Cardiac fibroblast (primary cell): ENCODE measurements at regions not wholly inside any gene's neighbourhood (a gene's known extent, or its start where the extent isn't known, plus 50 kb on each side); places are given as distances from the start of the nearest gene placed in this dataset.
"Not testable (repeated sequence)": the region's sequence is repeated elsewhere in the genome, so short reads cannot be mapped to it uniquely, and the experiment has no call there.

Experiments
- DNase-seq, 2 donors: peaks; one replicate each; pipeline versions ENCODE4 v3.0.0 to v3.0.0-alpha.2; 2010; ENCODE audit warnings: low read depth in 2 of 2
- H3K4me3 ChIP-seq, 2 donors: replicated peaks in 1 of 2; 1 replicate in 1 of 2; 2 replicates in 1 of 2; pipeline ENCODE4 v1.5.1; 2011; ENCODE audit warnings: low read depth in 2 of 2, low read length in 2 of 2, mild to moderate bottlenecking in 2 of 2, moderate library complexity in 1 of 2
- TF ChIP-seq, protein P1 (sequence below): IDR thresholded peaks from one replicate; pipeline ENCODE4 v1.5.1; 2011; ENCODE audit warnings: low read depth, mild to moderate bottlenecking, low read length, inconsistent platforms

DNA sequence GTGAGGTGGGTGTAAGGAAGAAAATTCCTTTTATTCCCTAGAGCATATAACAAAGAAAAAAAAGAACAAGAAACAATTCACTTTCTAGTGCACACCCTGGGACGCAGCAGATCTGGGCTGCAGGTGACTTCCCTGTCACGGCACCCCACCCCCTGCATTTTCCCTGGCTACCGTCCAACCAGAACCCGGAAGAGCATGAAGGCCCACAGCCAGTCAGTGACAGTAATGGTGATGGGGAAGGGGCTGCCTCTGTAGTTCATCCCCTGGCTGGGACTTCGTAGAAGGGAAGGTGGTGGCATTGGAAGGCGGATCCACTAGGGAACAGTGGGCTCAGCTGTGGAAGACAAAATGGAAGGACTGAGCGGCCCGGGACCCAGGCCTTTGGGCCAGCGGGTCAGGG lies 236.7 kb downstream of the BUB3 start:
- TF ChIP-seq, protein P1, sequence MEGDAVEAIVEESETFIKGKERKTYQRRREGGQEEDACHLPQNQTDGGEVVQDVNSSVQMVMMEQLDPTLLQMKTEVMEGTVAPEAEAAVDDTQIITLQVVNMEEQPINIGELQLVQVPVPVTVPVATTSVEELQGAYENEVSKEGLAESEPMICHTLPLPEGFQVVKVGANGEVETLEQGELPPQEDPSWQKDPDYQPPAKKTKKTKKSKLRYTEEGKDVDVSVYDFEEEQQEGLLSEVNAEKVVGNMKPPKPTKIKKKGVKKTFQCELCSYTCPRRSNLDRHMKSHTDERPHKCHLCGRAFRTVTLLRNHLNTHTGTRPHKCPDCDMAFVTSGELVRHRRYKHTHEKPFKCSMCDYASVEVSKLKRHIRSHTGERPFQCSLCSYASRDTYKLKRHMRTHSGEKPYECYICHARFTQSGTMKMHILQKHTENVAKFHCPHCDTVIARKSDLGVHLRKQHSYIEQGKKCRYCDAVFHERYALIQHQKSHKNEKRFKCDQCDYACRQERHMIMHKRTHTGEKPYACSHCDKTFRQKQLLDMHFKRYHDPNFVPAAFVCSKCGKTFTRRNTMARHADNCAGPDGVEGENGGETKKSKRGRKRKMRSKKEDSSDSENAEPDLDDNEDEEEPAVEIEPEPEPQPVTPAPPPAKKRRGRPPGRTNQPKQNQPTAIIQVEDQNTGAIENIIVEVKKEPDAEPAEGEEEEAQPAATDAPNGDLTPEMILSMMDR = no peak
- DNase-seq = no peak
- H3K4me3 ChIP-seq = no peak overlapping the region

DNA sequence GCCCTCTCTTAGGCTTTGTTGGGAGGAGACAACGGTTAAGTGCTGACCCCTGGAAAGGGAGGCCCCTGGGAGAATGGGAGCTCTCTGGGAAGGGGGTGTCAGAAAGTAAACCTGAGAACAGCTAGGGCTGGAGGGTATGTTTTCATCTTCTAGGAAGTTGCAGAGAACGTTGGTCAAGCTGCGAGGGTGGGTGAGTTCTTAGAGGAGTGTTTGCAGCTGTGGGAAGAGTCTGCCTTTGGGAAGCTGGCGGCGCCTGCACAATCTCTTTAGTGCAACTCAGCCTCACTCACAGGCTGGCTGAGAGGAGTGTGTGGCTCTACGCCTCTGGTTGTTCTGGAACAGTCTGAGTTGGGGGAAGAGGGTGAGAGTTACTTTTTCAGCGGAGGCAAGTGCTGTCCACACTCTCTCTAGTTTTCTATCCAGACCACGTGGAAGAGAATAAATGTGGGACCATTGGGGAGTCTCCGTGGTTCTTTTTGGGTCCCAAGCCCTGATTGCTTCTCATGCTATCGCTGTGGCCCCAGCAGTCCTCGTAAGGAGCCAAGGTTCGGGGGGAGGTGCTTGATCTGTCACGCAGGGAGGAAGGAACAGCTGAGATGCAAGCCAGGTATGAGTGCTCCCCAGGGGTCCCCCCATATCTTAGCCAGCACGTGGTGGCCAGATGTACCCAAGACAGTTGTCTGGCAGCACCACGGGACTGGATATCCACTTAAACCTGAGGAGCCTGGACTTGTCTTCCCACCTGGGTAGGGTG lies 237.2 kb downstream of the BUB3 start:
- DNase-seq = no peak
- TF ChIP-seq, protein P1 = no peak
- no peak overlapping the region for H3K4me3 ChIP-seq

DNA sequence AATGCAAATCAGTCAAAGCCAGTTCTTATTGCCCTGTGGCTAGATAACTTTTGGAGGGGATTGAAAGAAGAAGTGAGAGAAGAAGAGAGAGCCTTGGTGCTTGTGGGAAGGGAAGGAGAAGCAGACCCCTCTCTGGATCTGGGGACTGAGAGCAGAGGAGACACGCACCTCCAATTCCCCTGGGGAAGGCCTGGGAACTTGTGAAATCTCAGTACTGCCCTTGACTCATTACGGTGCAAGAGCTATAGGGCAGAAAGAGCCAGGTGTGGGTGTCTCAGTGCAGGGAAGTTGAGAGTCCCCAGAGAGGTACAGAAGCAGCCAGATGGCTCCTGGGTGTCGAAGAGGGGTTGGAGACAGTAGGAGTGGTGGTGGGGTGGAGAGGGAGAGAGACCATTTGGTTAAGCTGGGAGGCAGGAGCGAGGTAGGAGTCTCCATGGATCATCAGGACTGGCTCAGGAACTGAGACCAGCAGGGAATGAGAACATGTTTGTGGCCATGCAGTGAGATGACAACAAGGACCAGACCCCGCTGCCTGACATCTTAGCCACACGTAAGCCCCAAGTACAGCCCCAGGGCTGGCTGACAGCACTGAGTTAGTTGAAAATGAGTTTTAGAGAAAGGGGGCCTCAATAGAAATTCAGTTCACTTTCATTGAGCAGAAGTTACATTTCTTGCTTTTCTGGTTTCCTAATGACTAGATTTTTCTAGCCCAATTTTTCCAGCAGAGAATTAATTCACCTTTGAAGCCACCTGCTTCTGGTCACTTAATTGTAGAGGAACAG lies 238.2 kb downstream of the BUB3 start:
- DNase-seq = no peak
- H3K4me3 ChIP-seq = no peak overlapping the region
- TF ChIP-seq, protein P1 = no peak

DNA sequence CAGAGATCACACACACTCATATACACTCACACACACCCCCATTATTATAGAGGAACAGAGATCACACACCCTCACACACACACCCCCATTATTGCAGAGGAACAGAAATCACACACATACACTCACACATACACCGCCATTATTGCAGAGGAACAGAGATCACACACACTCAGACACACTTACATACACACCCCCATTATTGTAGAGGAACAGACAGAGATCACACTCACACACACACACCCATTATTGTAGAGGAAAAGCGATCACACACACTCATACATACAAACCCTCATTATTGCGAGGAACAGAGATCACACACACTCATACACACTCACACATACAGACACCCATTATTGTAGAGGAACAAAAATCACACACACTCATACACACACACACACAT lies 239.0 kb downstream of the BUB3 start:
- DNase-seq = no peak
- TF ChIP-seq, protein P1 = no peak
- H3K4me3 ChIP-seq = no peak overlapping the region

DNA sequence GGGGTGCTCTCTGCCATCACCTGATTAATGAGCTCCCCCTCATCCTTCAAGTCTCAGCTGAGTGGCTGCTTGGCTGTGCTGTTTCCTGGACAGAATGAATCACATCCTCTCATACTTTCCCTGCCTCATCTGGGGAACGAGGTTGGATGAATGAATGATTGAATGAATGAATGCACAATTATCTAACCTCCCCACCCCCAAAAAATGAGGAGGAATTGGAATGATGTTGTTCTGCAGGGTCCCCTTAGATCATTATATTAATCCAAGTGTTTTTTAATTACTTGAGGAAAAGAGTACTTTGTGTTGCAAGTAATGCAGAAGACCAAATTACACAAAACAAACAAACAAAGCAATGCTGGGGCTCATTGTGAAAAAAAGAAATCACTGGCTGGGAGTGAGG lies 240.2 kb downstream of the BUB3 start:
- no peak for DNase-seq
- no peak overlapping the region for H3K4me3 ChIP-seq
- TF ChIP-seq, protein P1 = no peak

DNA sequence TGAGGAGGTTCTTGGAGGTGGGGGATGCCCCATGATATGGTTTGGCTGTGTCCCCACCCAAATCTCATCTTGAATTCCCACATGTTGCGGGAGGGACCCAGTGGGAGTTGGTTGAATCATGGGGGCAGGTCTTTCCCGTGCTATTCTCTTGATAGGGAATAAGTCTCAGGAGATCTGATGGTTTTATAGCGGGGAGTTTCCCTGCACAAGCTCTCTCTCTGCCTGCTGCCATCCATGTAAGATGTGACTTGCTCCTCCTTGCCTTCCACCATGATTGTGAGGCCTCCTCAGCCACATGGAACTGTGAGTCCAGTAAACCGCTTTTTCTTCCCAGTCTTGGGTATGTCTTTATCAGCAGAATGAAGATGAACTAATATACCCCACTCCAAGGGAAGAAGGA lies 241.0 kb downstream of the BUB3 start:
- H3K4me3 ChIP-seq, DNase-seq: not testable (repeated sequence)

DNA sequence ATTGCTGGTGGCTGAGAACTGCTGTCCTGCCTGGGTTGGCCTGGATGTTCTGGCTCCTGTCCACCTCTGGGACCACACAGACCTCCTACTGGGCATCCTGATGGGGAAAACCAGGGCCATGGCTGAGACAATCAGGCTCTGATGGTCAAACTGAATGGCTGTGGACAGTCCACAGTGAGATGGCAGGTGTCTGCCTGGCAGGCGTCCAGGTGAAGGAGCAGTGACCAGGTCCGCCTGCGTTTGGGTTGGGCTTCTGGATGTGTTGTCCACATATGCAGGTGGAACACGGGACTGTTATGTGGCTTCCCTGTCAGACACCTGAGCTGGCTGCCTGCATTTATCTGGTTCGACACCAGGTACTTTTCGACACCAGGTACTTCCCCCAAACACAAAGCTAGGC lies 241.7 kb downstream of the BUB3 start:
- TF ChIP-seq, protein P1 = no peak
- H3K4me3 ChIP-seq = no peak overlapping the region

More for the DNA sequence above, 241.7 kb downstream of the BUB3 start:
- DNase-seq = no peak
